ENCODE measurements at regions not wholly inside any gene's neighbourhood (a gene's known extent, or its start where the extent isn't known, plus 50 kb on each side); places are given as distances from the start of the nearest gene placed in this dataset.

GRCh38 chr18:29879763-29880162, 1162.8 kb downstream of the DSC3 start (continued):
- TF ChIP-seq, protein P1, sequence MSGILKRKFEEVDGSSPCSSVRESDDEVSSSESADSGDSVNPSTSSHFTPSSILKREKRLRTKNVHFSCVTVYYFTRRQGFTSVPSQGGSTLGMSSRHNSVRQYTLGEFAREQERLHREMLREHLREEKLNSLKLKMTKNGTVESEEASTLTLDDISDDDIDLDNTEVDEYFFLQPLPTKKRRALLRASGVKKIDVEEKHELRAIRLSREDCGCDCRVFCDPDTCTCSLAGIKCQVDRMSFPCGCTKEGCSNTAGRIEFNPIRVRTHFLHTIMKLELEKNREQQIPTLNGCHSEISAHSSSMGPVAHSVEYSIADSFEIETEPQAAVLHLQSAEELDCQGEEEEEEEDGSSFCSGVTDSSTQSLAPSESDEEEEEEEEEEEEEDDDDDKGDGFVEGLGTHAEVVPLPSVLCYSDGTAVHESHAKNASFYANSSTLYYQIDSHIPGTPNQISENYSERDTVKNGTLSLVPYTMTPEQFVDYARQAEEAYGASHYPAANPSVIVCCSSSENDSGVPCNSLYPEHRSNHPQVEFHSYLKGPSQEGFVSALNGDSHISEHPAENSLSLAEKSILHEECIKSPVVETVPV (CRISPR knock-in tag; IDR thresholded peaks at IDR 0.05): no peak

GRCh38 chr18:29874519-29875098, 1167.9 kb downstream of the DSC3 start:
- ATAC-seq: peak; percentile 55; the same call in 1 of the 3 replicates
- TF ChIP-seq ARNTL (CRISPR knock-in tag; IDR thresholded peaks at IDR 0.05; ENCODE audit: borderline replicate concordance, low read depth) (no peak), POU6F1 (CRISPR knock-in tag; IDR thresholded peaks at IDR 0.05; ENCODE audit: borderline replicate concordance, low read depth) (no peak), OSR1 (CRISPR knock-in tag; IDR thresholded peaks at IDR 0.05) (no peak), ZFP3 (CRISPR knock-in tag; IDR thresholded peaks at IDR 0.05) (no peak), PPARA (CRISPR knock-in tag; IDR thresholded peaks at IDR 0.05; ENCODE audit: borderline replicate concordance) (no peak), CSDC2 (CRISPR knock-in tag; IDR thresholded peaks at IDR 0.05) (no peak), GLIS3 (CRISPR knock-in tag; IDR thresholded peaks at IDR 0.05) (no peak), ZNF8 (CRISPR knock-in tag; IDR thresholded peaks at IDR 0.05) (no peak), ESRRG (CRISPR knock-in tag; IDR thresholded peaks at IDR 0.05) (no peak), SNAI2 (CRISPR knock-in tag; IDR thresholded peaks at IDR 0.05) (no peak), ZNF565 (CRISPR knock-in tag; conservative IDR thresholded peaks at IDR 0.05; ENCODE audit: low read depth) (no peak), TCF4 (CRISPR knock-in tag; IDR thresholded peaks at IDR 0.05; ENCODE audit: borderline replicate concordance) (no peak)
- TF ChIP-seq, protein P1 (CRISPR knock-in tag; IDR thresholded peaks at IDR 0.05): no peak
- TF ChIP-seq, protein P2, sequence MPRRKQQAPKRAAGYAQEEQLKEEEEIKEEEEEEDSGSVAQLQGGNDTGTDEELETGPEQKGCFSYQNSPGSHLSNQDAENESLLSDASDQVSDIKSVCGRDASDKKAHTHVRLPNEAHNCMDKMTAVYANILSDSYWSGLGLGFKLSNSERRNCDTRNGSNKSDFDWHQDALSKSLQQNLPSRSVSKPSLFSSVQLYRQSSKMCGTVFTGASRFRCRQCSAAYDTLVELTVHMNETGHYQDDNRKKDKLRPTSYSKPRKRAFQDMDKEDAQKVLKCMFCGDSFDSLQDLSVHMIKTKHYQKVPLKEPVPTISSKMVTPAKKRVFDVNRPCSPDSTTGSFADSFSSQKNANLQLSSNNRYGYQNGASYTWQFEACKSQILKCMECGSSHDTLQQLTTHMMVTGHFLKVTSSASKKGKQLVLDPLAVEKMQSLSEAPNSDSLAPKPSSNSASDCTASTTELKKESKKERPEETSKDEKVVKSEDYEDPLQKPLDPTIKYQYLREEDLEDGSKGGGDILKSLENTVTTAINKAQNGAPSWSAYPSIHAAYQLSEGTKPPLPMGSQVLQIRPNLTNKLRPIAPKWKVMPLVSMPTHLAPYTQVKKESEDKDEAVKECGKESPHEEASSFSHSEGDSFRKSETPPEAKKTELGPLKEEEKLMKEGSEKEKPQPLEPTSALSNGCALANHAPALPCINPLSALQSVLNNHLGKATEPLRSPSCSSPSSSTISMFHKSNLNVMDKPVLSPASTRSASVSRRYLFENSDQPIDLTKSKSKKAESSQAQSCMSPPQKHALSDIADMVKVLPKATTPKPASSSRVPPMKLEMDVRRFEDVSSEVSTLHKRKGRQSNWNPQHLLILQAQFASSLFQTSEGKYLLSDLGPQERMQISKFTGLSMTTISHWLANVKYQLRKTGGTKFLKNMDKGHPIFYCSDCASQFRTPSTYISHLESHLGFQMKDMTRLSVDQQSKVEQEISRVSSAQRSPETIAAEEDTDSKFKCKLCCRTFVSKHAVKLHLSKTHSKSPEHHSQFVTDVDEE (CRISPR knock-in tag; IDR thresholded peaks at IDR 0.05): no peak
- TF ChIP-seq, protein P3, sequence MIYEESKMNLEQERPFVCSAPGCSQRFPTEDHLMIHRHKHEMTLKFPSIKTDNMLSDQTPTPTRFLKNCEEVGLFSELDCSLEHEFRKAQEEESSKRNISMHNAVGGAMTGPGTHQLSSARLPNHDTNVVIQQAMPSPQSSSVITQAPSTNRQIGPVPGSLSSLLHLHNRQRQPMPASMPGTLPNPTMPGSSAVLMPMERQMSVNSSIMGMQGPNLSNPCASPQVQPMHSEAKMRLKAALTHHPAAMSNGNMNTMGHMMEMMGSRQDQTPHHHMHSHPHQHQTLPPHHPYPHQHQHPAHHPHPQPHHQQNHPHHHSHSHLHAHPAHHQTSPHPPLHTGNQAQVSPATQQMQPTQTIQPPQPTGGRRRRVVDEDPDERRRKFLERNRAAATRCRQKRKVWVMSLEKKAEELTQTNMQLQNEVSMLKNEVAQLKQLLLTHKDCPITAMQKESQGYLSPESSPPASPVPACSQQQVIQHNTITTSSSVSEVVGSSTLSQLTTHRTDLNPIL (CRISPR knock-in tag; IDR thresholded peaks at IDR 0.05; ENCODE audit: low read depth): no peak

GRCh38 chr18:29873211-29873610, 1169.3 kb downstream of the DSC3 start:
- no peak for ATAC-seq
- TF ChIP-seq ISL1 (CRISPR knock-in tag; IDR thresholded peaks at IDR 0.05) (no peak), ZNF565 (CRISPR knock-in tag; conservative IDR thresholded peaks at IDR 0.05; ENCODE audit: low read depth) (no peak), OSR1 (CRISPR knock-in tag; IDR thresholded peaks at IDR 0.05) (no peak), POU6F1 (CRISPR knock-in tag; IDR thresholded peaks at IDR 0.05; ENCODE audit: borderline replicate concordance, low read depth) (no peak), ZNF8 (CRISPR knock-in tag; IDR thresholded peaks at IDR 0.05) (no peak), TCF4 (CRISPR knock-in tag; IDR thresholded peaks at IDR 0.05; ENCODE audit: borderline replicate concordance) (no peak), PPARA (CRISPR knock-in tag; IDR thresholded peaks at IDR 0.05; ENCODE audit: borderline replicate concordance) (no peak), ZFP3 (CRISPR knock-in tag; IDR thresholded peaks at IDR 0.05) (no peak), ZNF70 (CRISPR knock-in tag; IDR thresholded peaks at IDR 0.05) (no peak), ARNTL (CRISPR knock-in tag; IDR thresholded peaks at IDR 0.05; ENCODE audit: borderline replicate concordance, low read depth) (no peak), RARB (CRISPR knock-in tag; IDR thresholded peaks at IDR 0.05) (no peak), ESRRG (CRISPR knock-in tag; IDR thresholded peaks at IDR 0.05) (no peak), TOX (CRISPR knock-in tag; IDR thresholded peaks at IDR 0.05; ENCODE audit: borderline replicate concordance) (no peak), ZC3H10 (CRISPR knock-in tag; IDR thresholded peaks at IDR 0.05) (no peak), SNAI2 (CRISPR knock-in tag; IDR thresholded peaks at IDR 0.05) (no peak), CSDC2 (CRISPR knock-in tag; IDR thresholded peaks at IDR 0.05) (no peak)
- TF ChIP-seq, protein P3 (CRISPR knock-in tag; IDR thresholded peaks at IDR 0.05; ENCODE audit: low read depth): no peak
- TF ChIP-seq, protein P1 (CRISPR knock-in tag; IDR thresholded peaks at IDR 0.05): no peak

Measured in SK-N-SH treated with all-trans-retinoic acid at 6 μM for 48 hours (cell line).